GM12872 (cell line): ENCODE measurements at regions not wholly inside any gene's neighbourhood (a gene's known extent, or its start where the extent isn't known, plus 50 kb on each side); places are given as distances from the start of the nearest gene placed in this dataset.

Experiments used
- TF ChIP-seq, protein P1 (sequence below): IDR thresholded peaks from 3 replicates; pipeline ENCODE4 v1.5.1; 2011; ENCODE audit warnings: low read depth, mild to moderate bottlenecking, low read length, moderate library complexity; ENCODE audit not compliant: insufficient read depth

DNA sequence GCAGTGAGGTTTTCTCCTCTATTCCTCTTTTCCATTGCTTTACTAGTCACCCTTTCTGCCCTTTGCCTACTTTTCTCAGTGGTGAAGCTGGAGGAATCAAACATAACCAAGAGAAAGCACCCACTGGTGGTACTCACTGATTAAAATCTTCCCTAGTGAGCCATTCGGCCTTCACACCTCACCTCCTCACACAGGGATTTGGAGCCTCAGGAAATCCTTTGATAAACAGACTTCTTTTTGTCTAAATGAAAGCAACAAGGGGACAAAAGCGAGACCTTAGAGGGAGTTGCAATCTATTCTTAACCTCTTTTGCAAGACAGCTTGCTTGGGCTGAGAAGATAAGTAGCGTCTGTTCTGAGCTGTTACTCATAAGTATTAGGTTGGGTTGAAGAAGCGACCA lies 572.6 kb downstream of the ZNF674 start:
- TF ChIP-seq, protein P1, sequence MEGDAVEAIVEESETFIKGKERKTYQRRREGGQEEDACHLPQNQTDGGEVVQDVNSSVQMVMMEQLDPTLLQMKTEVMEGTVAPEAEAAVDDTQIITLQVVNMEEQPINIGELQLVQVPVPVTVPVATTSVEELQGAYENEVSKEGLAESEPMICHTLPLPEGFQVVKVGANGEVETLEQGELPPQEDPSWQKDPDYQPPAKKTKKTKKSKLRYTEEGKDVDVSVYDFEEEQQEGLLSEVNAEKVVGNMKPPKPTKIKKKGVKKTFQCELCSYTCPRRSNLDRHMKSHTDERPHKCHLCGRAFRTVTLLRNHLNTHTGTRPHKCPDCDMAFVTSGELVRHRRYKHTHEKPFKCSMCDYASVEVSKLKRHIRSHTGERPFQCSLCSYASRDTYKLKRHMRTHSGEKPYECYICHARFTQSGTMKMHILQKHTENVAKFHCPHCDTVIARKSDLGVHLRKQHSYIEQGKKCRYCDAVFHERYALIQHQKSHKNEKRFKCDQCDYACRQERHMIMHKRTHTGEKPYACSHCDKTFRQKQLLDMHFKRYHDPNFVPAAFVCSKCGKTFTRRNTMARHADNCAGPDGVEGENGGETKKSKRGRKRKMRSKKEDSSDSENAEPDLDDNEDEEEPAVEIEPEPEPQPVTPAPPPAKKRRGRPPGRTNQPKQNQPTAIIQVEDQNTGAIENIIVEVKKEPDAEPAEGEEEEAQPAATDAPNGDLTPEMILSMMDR: no peak

DNA sequence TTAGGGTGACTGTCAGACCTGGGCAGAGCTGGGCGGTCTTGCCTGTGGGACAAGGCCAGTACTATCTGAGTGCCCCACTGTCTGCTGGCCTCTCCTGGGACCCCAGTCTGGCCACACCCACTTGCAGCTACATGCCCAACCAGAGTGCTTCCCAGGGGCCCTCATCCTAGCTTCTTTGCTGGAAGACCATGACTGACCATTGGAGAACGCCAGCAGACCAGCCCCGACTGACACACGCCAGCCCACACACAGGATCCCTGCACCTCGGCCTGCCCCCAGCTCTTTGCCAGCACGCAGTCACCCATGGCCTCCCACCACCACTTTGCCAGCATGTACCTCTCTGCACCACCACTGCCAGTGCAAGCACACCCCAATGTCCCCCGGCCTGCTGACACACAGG lies 585.7 kb downstream of the ZNF674 start:
- TF ChIP-seq, protein P1: no peak

DNA sequence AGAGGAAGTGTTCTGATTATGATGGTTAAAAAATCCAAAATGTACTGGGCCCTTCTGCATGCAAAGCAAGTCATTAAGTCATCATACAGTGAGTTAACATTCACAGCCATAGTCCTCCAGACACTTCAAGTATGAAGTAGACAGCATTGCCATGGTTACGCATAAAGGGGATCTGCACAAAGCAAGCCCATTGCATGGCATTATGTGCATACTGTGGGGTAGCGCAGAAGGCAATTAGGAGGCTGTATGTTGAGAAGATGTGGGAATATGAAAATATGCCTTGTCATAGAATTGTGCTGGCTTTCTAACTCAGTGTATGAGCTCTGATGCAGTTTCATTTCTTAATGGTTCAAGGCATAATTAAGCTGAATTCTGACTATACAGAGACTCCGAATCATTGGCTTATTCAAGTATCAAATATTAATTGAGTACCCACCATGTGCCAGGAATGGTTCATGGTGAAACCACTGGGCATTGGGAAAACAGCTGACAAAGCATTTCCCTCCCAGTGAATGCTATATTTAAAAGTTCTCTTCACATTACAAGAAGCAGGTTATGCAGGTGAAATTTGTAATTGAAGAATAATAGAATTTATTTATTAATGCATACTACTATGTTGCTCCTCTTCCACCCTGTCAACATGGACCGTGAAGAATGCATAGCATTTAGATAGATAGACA lies 588.9 kb downstream of the ZNF674 start:
- TF ChIP-seq, protein P1: no peak

DNA sequence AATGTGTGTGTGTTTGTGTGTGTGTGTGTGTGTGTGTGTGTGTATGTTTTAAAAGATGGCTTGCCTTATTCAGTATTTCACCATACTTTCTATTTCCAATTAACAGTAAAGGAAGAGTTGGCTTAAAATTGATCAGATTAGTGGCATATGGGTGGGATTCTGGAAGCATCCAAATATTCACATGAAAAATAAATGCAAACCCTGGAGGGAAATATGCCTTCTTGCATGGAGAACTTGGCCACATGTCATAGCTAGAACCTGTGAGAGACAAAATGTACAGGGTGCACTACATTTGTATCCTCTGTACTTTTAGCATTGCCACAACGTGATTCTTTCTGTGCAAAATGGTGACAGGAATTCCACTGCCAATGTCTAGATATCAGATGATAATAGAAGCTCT lies 589.6 kb downstream of the ZNF674 start:
- TF ChIP-seq, protein P1: no peak

DNA sequence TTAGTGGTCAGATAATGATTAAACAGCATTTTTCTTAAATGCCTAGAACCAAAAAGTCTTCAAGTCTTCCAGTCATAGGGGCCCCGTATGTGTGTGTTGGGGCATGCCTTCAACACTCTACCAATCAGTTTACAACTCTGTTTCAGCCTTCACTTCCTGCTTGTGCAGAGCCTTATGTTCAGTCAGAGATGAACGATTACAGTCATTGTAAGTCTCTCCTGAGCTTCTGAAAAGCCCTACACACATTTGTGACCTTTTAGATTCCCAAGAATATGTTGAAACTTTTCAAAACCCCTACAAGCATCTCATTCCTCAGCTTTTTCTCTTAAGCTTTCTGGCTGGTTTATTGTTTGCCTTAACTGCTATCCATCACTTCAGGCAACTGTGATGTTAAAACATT lies 591.2 kb downstream of the ZNF674 start:
- TF ChIP-seq, protein P1: no peak

DNA sequence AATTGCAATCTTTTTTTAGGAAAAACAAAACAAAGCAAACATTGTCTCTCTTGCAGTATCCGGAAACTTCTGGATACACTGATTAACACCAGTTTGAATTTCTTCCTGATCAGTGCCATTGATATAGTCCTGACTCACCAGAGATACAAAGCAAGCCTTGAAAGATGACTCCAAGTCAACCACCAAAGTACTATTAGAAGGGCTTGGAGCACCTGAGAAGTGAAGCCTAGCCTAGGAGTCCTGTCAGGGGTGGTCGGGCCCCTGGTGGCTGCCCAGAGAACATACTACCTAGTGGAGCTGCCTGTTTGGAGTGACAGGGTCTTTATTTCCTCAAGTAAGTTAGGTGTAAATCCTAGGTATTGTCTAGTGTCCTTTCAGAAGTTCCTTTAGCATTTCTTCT lies 593.2 kb downstream of the ZNF674 start:
- TF ChIP-seq, protein P1: 0 out of 3 replicates have a peak, but pooled peaks have one; percentile 6

DNA sequence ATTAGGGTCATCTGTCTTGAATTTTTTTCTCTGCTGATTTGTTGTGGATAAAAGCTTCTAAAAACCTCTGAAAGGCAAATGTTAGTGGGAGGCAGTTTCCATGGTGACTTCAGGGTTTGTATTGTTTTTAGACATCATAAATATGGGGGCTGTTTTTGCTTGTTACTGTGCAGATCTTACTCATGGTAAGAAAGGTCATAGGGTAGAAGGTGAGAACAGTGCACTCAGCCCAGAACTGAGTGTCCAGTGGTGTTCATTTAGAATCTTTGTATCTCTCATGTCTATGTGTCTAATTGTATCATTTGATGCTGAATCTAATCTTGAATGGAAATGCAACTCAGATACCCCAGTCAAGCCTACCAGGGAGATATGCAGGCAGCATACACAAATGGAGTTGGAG lies 609.8 kb downstream of the ZNF674 start:
- TF ChIP-seq, protein P1: no peak
